B cell (primary cell): ENCODE measurements at regions not wholly inside any gene's neighbourhood (a gene's known extent, or its start where the extent isn't known, plus 50 kb on each side); places are given as distances from the start of the nearest gene placed in this dataset.
A peak's percentile ranks its signal among the peaks of the same experiment; 100 is the strongest.

Experiments used
- ATAC-seq: fragments of 200-7000 bp; cut with Tn5 transposase; one replicate; pipeline ENCODE4 v1.10.0; 2021; ENCODE audit warnings: low read depth, mild to moderate bottlenecking, moderate number of reproducible peaks, moderate library complexity
- CTCF ChIA-PET: fragments of 350-600 bp; sonication (Branson Sonifier 250); formaldehyde crosslinking; loops from one replicate; lab custom pipeline; 2021; ENCODE audit warnings: antibody characterized with exemption, inconsistent platforms; lab: Charles Lee
- POLR2A ChIA-PET: fragments of 350-600 bp; sonication (Branson Sonifier 250); formaldehyde crosslinking; loops from one replicate; lab custom pipeline; 2021; ENCODE audit warnings: antibody characterized with exemption; lab: Charles Lee
- DNase-seq: peaks from one replicate; pipeline ENCODE4 v3.0.0; 2013
- H2AFZ ChIP-seq: 2 replicates; pipeline ENCODE4 v1.6.1; 2012; ENCODE audit warnings: mild to moderate bottlenecking, low read depth, low read length; ENCODE audit not compliant: insufficient read depth, poor library complexity, severe bottlenecking
- H3K27ac ChIP-seq, 2 donors: 1 replicate in 1 of 2; 2 replicates in 1 of 2; pipeline ENCODE4 v1.5.1; 2012 to 2013; ENCODE audit warnings: low read length in 2 of 2, mild to moderate bottlenecking in 2 of 2, moderate library complexity in 1 of 2
- H3K27me3 ChIP-seq, 4 experiments: fragments of 200-600 bp in 1 of 4; sonication (generic) in 1 of 4; replicated peaks in 1 of 4; 1 replicate in 2 of 4; 2 replicates in 2 of 4; pipeline versions ENCODE4 v1.6.1 to v1.7.0; 2013 to 2016; ENCODE audit warnings: low read length in 3 of 4, mild to moderate bottlenecking in 2 of 4, mixed read lengths in 1 of 4, moderate library complexity in 1 of 4; ENCODE audit not compliant: insufficient read depth in 4 of 4, control insufficient read depth in 3 of 4; ENCODE audit errors: control extremely low read depth in 1 of 4
- H3K36me3 ChIP-seq, 2 experiments: replicated peaks in 1 of 2; 1 replicate in 1 of 2; 2 replicates in 1 of 2; pipeline versions ENCODE4 v1.6.1 to v1.7.1; 2013; ENCODE audit warnings: low read length in 1 of 2; ENCODE audit not compliant: insufficient read depth in 2 of 2, control insufficient read depth in 1 of 2; ENCODE audit errors: control extremely low read depth in 1 of 2, extremely low read depth in 1 of 2
- H3K4me1 ChIP-seq, 2 donors: fragments of 200-600 bp in 1 of 2; sonication (generic) in 1 of 2; 1 replicate in 1 of 2; 2 replicates in 1 of 2; pipeline versions ENCODE4 v1.5.1 to v1.6.1; 2013 to 2017; ENCODE audit warnings: low read length in 2 of 2; ENCODE audit not compliant: control insufficient read depth in 2 of 2, insufficient read depth in 2 of 2
- H3K4me2 ChIP-seq: replicated peaks from 2 replicates; pipeline ENCODE3; 2012; ENCODE audit warnings: mild to moderate bottlenecking, low read depth, low read length; ENCODE audit not compliant: poor library complexity, severe bottlenecking
- H3K4me3 ChIP-seq, 5 experiments: fragments of 200-600 bp in 1 of 5; sonication (generic) in 1 of 5; 1 replicate in 3 of 5; 2 replicates in 2 of 5; pipeline versions ENCODE4 v1.5.1 to v1.7.0; 2011 to 2016; ENCODE audit warnings: low read length in 4 of 5, mild to moderate bottlenecking in 4 of 5, low read depth in 2 of 5, control low read depth in 1 of 5, moderate library complexity in 1 of 5; ENCODE audit not compliant: insufficient read depth in 1 of 5; ENCODE audit errors: control extremely low read depth in 1 of 5, extremely low read depth in 1 of 5
- H3K79me2 ChIP-seq: fragments of 200-600 bp; sonication (generic); one replicate; pipeline ENCODE4 v1.6.0; 2016; ENCODE audit warnings: low read length; ENCODE audit not compliant: control insufficient read depth, insufficient read depth
- H3K9ac ChIP-seq: fragments of 200-600 bp; sonication (generic); 2 replicates; pipeline ENCODE4 v1.6.1; 2017; ENCODE audit warnings: mild to moderate bottlenecking, low read length, moderate library complexity
- H3K9me3 ChIP-seq, 3 donors: one replicate each; pipeline versions ENCODE4 v1.6.1 to v1.7.1; 2013; ENCODE audit warnings: low read length in 2 of 3; ENCODE audit not compliant: control insufficient read depth in 2 of 3, insufficient read depth in 1 of 3; ENCODE audit errors: control extremely low read depth in 1 of 3
- H4K20me1 ChIP-seq: 2 replicates; pipeline ENCODE4 v1.6.0; 2012; ENCODE audit warnings: mild to moderate bottlenecking, low read length; ENCODE audit not compliant: insufficient read depth, control insufficient read depth, poor library complexity, severe bottlenecking
- H3K27ac Mint-ChIP-seq: one replicate; pipeline ENCODE4 v1.8.0; 2021; ENCODE audit warnings: mixed read lengths
- H3K27me3 Mint-ChIP-seq: one replicate; pipeline ENCODE4 v1.8.0; 2021; ENCODE audit warnings: mixed read lengths
- H3K4me1 Mint-ChIP-seq: one replicate; pipeline ENCODE4 v1.8.0; 2021; ENCODE audit warnings: mixed read lengths
- H3K4me3 Mint-ChIP-seq: one replicate; pipeline ENCODE4 v1.8.0; 2021; ENCODE audit warnings: mixed read lengths
- H3K9me3 Mint-ChIP-seq: one replicate; pipeline ENCODE4 v1.8.0; 2022; ENCODE audit warnings: mixed read lengths; ENCODE audit not compliant: insufficient read depth
- CTCF ChIP-seq: fragments of 200-600 bp; IDR thresholded peaks from one replicate; pipeline ENCODE4 v1.8.0; 2022; ENCODE audit warnings: antibody characterized with exemption, mild to moderate bottlenecking
- EZH2 ChIP-seq: IDR thresholded peaks from 2 replicates; pipeline ENCODE4 v1.6.1; 2012; ENCODE audit warnings: borderline replicate concordance, low read depth, mild to moderate bottlenecking, moderate library complexity, low read length; ENCODE audit not compliant: insufficient read depth, poor library complexity, severe bottlenecking
- WGBS: methylation state at CpG from one replicate; pipeline ENCODE4 v1.1.5; 2013; ENCODE audit warnings: missing lambda C conversion rate; ENCODE audit not compliant: insufficient coverage; 5-methylcytosine and 5-hydroxymethylcytosine counted together
- intact Hi-C: fragments of 100-400 bp; cut with micrococcal nuclease; formaldehyde crosslinking; loops from one replicate; pipeline ENCODE4 v1.10.0; 2022

GRCh38 chr5:160506006-160507004 is 84.7 kb downstream of the PTTG1 start:
- H2AFZ ChIP-seq = peak overlapping the region; percentile 12
- H4K20me1 ChIP-seq = no peaks in the 10 kb centered on the region
- no peaks in the 10 kb centered on the region for H3K9me3 ChIP-seq
- intact Hi-C loops = no loop called here
- peak overlapping the region; percentile 24 for H3K4me3 Mint-ChIP-seq
- H3K4me1 Mint-ChIP-seq = peaks cover 28% of the 10 kb centered on the region
- H3K27me3 Mint-ChIP-seq = no peaks in the 10 kb centered on the region
- H3K4me2 ChIP-seq = peak overlapping the region; percentile 15
- no peaks in the 10 kb centered on the region for H3K79me2 ChIP-seq
- CTCF ChIA-PET = interaction anchor here (0.8 to 3.5 kb wide), 5 partner anchors 23 to 67 kb away, joined by 3 to 65 read pairs (median 4); no protein-coding TSS in a partner anchor
- POLR2A ChIA-PET = no interaction called here
- H3K4me1 ChIP-seq = peaks cover 12 to 19% of the 10 kb centered on the region in 2 donors
- TF ChIP-seq EZH2 = no peak
- TF ChIP-seq CTCF = no peak
- 47% methylated on average over 11 of the region's 18 CpGs for WGBS
- ATAC-seq (peak; percentile 54), DNase-seq (peak; percentile 75)
- H3K27me3 ChIP-seq = peaks cover 0 to 12% (median 0%) of the 10 kb centered on the region in 4 experiments
- H3K27ac ChIP-seq = no peak overlapping the region
- no peak overlapping the region for H3K9ac ChIP-seq
- peak overlapping the region; percentile 60 for H3K27ac Mint-ChIP-seq
- no peaks in the 10 kb centered on the region for H3K36me3 ChIP-seq
- no peak overlapping the region for H3K4me3 ChIP-seq
- H3K9me3 Mint-ChIP-seq = no peaks in the 10 kb centered on the region

- Histone ChIP-seq H3K4me1 (peaks cover 12 to 17% of the 10 kb centered on the region in 2 donors), H3K27me3 (peaks cover 0 to 12% (median 0%) of the 10 kb centered on the region in 4 experiments), H4K20me1 (no peaks in the 10 kb centered on the region), H3K9ac (no peak overlapping the region), H3K36me3 (no peaks in the 10 kb centered on the region), H3K27ac (no peak overlapping the region), H3K4me3 (no peak overlapping the region), H3K79me2 (no peaks in the 10 kb centered on the region), H3K4me2 (peak overlapping the region; percentile 8), H3K9me3 (no peaks in the 10 kb centered on the region), H2AFZ (peak overlapping the region; percentile 11)
- no peak for TF ChIP-seq CTCF
- no peak for TF ChIP-seq EZH2
- no peak for DNase-seq
- no peaks in the 10 kb centered on the region for H3K27me3 Mint-ChIP-seq
- H3K9me3 Mint-ChIP-seq = no peaks in the 10 kb centered on the region
- peaks cover 28% of the 10 kb centered on the region for H3K4me1 Mint-ChIP-seq
- CTCF ChIA-PET = interaction anchor here (0.8 to 3.5 kb wide), 15 partner anchors 7 to 263 kb away, joined by 3 to 65 read pairs (median 4); no protein-coding TSS in a partner anchor
- WGBS = 70% methylated on average over 4 of the region's 5 CpGs
- POLR2A ChIA-PET = no interaction called here
- ATAC-seq = no peak
- peak overlapping the region; percentile 18 for H3K4me3 Mint-ChIP-seq
- H3K27ac Mint-ChIP-seq = peak overlapping the region; percentile 39
- intact Hi-C loops = no loop called here
These were observed 85.6 kb downstream of the PTTG1 start for GRCh38 chr5:160507221-160507721.
